Loucy (cell line): ENCODE measurements at regions not wholly inside any gene's neighbourhood (a gene's known extent, or its start where the extent isn't known, plus 50 kb on each side); places are given as distances from the start of the nearest gene placed in this dataset.

ENCODE experiments used
- H2AFZ ChIP-seq: fragments of 200-600 bp; sonication (generic); 2 replicates; pipeline ENCODE4 v1.6.0; 2016; ENCODE audit warnings: antibody characterized with exemption, mild to moderate bottlenecking, low read length, moderate library complexity
- H3F3A ChIP-seq: fragments of 200-600 bp; 2 replicates; pipeline ENCODE4 v1.6.0; 2016; ENCODE audit warnings: antibody characterized with exemption, low read depth, mild to moderate bottlenecking
- H3K27me3 ChIP-seq: fragments of 200-600 bp; sonication (generic); 2 replicates; pipeline ENCODE4 v1.6.1; 2014; ENCODE audit warnings: low read length, mild to moderate bottlenecking; ENCODE audit not compliant: insufficient read depth, poor library complexity, severe bottlenecking
- H3K36me3 ChIP-seq: fragments of 200-600 bp; sonication (generic); 2 replicates; pipeline ENCODE4 v1.6.1; 2016; ENCODE audit warnings: low read length; ENCODE audit not compliant: insufficient read depth
- H3K4me1 ChIP-seq: fragments of 200-600 bp; sonication (generic); 2 replicates; pipeline ENCODE4 v1.5.1; 2014; ENCODE audit warnings: low read length, mild to moderate bottlenecking; ENCODE audit not compliant: insufficient read depth, poor library complexity, severe bottlenecking
- H3K4me2 ChIP-seq: fragments of 200-600 bp; sonication (generic); 2 replicates; pipeline ENCODE4 v1.6.0; 2014; ENCODE audit warnings: antibody characterized with exemption, low read length, low read depth, mild to moderate bottlenecking; ENCODE audit not compliant: poor library complexity, severe bottlenecking
- H3K4me3 ChIP-seq: fragments of 200-600 bp; sonication (generic); 2 replicates; pipeline ENCODE4 v1.5.1; 2014; ENCODE audit warnings: low read length, mild to moderate bottlenecking, mixed read lengths; ENCODE audit not compliant: poor library complexity, severe bottlenecking
- H3K79me2 ChIP-seq: fragments of 200-600 bp; sonication (generic); 2 replicates; pipeline ENCODE4 v1.6.1; 2014; ENCODE audit warnings: low read length; ENCODE audit not compliant: insufficient read depth
- H3K9ac ChIP-seq: fragments of 200-600 bp; sonication (generic); 2 replicates; pipeline ENCODE4 v1.6.0; 2014; ENCODE audit warnings: mild to moderate bottlenecking, low read depth, low read length, moderate library complexity; ENCODE audit not compliant: poor library complexity, severe bottlenecking
- H3K9me2 ChIP-seq: fragments of 200-600 bp; sonication (generic); replicated peaks from 2 replicates; pipeline ENCODE4 v1.6.1; 2016; ENCODE audit warnings: low read depth, low read length, mixed read lengths
- H3K9me3 ChIP-seq: fragments of 200-600 bp; sonication (generic); 2 replicates; pipeline ENCODE4 v1.6.1; 2014; ENCODE audit warnings: mild to moderate bottlenecking, antibody characterized with exemption, low read length, low read depth; ENCODE audit not compliant: insufficient read depth
- H4K20me1 ChIP-seq: fragments of 200-600 bp; sonication (generic); 2 replicates; pipeline ENCODE4 v1.6.0; 2014; ENCODE audit warnings: antibody characterized with exemption, low read length, mild to moderate bottlenecking; ENCODE audit not compliant: insufficient read depth, poor library complexity, severe bottlenecking
- EZH2phosphoT487 ChIP-seq: fragments of 200-600 bp; IDR thresholded peaks from 2 replicates; pipeline ENCODE4 v1.6.1; 2018; ENCODE audit warnings: antibody characterized with exemption, mild to moderate bottlenecking, moderate library complexity, borderline replicate concordance
- TF ChIP-seq, protein P1 (sequence below): fragments of 200-600 bp; sonication (generic); conservative IDR thresholded peaks from 2 replicates; pipeline ENCODE4 v1.5.1; 2014; ENCODE audit warnings: mild to moderate bottlenecking, antibody characterized with exemption, low read length

DNA sequence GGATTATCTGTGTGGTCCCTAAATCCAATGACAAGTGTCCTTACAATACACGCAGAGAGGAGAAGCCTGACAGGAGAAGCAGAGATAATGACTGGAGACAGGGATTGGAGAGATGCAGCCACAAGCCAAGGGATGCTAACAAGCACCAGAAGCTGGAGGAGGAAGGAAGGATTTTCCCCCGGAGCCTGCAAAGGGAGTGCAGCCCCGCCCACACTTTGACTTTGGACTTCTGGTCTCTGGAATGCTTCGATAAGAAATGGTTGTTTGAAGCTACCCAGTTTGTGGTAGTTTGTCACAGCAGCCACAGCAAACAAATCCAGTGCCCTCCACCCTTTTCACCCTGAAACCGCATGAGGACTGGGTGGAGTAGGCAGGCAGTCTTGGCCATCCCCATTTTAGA, 77.2 kb upstream of the BOD1 start:
- TF ChIP-seq, protein P1, sequence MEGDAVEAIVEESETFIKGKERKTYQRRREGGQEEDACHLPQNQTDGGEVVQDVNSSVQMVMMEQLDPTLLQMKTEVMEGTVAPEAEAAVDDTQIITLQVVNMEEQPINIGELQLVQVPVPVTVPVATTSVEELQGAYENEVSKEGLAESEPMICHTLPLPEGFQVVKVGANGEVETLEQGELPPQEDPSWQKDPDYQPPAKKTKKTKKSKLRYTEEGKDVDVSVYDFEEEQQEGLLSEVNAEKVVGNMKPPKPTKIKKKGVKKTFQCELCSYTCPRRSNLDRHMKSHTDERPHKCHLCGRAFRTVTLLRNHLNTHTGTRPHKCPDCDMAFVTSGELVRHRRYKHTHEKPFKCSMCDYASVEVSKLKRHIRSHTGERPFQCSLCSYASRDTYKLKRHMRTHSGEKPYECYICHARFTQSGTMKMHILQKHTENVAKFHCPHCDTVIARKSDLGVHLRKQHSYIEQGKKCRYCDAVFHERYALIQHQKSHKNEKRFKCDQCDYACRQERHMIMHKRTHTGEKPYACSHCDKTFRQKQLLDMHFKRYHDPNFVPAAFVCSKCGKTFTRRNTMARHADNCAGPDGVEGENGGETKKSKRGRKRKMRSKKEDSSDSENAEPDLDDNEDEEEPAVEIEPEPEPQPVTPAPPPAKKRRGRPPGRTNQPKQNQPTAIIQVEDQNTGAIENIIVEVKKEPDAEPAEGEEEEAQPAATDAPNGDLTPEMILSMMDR, result no peak
- no peak for TF ChIP-seq EZH2phosphoT487
- no peak overlapping the region for H2AFZ ChIP-seq
- H3K4me3 ChIP-seq, result no peak overlapping the region
- H3K9me2 ChIP-seq, result no peaks in the 10 kb centered on the region
- no peaks in the 10 kb centered on the region for H3K27me3 ChIP-seq
- no peak overlapping the region for H3K9ac ChIP-seq
- H3K4me2 ChIP-seq, result no peak overlapping the region
- H3K9me3 ChIP-seq, result no peaks in the 10 kb centered on the region
- no peaks in the 10 kb centered on the region for H3K79me2 ChIP-seq
- H3K4me1 ChIP-seq, result no peaks in the 10 kb centered on the region
- H3F3A ChIP-seq, result no peaks in the 10 kb centered on the region
- no peaks in the 10 kb centered on the region for H3K36me3 ChIP-seq
- no peaks in the 10 kb centered on the region for H4K20me1 ChIP-seq

DNA sequence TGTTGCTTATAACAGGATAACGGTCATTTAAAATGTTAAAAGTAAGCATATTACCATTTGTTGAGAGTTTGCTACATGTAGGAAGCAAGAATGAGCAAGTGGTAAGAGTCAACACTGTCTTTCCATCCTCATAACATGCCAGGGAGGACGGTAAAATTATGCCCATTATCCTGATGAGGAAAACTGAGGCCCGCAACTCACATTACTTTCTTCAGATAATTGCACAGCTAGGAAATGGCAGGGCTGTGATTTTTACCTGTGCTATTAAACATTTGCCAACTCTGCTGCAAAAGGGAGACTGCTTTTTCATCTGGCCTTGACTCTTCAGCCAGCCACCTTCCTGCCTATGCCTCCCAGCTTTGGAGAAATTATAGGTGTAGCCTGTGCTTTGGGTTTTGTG, 79.8 kb upstream of the BOD1 start:
- Histone ChIP-seq H2AFZ (no peak overlapping the region), H3F3A (no peaks in the 10 kb centered on the region), H3K9ac (no peak overlapping the region), H3K79me2 (no peaks in the 10 kb centered on the region), H3K9me3 (no peaks in the 10 kb centered on the region), H3K4me1 (no peaks in the 10 kb centered on the region), H3K36me3 (no peaks in the 10 kb centered on the region), H3K4me3 (no peak overlapping the region), H3K9me2 (no peaks in the 10 kb centered on the region), H4K20me1 (no peaks in the 10 kb centered on the region), H3K27me3 (no peaks in the 10 kb centered on the region), H3K4me2 (no peak overlapping the region)
- TF ChIP-seq, protein P1, result no peak
- TF ChIP-seq EZH2phosphoT487, result no peak

DNA sequence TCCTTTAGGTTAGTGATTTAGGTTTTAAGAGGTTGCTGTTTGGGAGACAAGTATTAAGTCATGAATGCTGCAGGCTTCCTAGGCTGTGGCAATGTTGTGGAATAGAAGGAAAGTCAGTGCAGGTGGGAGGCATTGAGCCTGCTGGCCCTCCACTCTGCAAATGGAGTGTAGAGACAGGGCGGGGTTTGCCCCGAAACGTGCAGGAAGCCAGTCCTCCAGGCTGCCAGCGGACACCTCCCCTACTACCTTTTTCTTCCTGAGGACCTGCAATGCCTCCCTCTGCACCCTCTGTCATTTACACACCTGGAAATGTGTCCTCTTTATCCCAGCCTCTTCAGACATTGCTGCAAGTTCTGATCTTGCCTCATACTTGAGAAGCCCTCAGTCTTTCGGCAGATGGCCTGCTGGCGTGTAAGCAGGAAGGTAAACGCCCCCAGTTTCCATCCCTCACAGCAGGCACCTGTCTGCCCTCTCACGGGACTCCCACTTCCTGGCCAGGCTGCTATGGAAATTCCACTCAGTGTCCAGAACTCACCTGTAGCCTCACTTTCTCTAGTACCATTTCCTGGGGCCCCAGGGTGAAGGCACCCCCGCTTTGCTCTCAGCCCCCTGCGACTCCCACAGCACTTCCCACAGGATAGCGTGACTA, 81.6 kb upstream of the BOD1 start:
- TF ChIP-seq, protein P1, result no peak
- no peak for TF ChIP-seq EZH2phosphoT487
- H3K79me2 ChIP-seq, result no peaks in the 10 kb centered on the region
- no peak overlapping the region for H2AFZ ChIP-seq

More for the DNA sequence above, 81.6 kb upstream of the BOD1 start:
- no peaks in the 10 kb centered on the region for H3K27me3 ChIP-seq
- no peaks in the 10 kb centered on the region for H3K9me3 ChIP-seq
- no peaks in the 10 kb centered on the region for H4K20me1 ChIP-seq
- no peaks in the 10 kb centered on the region for H3K9me2 ChIP-seq
- H3K9ac ChIP-seq, result no peak overlapping the region
- H3K4me2 ChIP-seq, result no peak overlapping the region
- H3K4me1 ChIP-seq, result no peaks in the 10 kb centered on the region
- no peak overlapping the region for H3K4me3 ChIP-seq
- no peaks in the 10 kb centered on the region for H3F3A ChIP-seq
- no peaks in the 10 kb centered on the region for H3K36me3 ChIP-seq
